ENCODE measurements at regions not wholly inside any gene's neighbourhood (a gene's known extent, or its start where the extent isn't known, plus 50 kb on each side); places are given as distances from the start of the nearest gene placed in this dataset.

- Histone ChIP-seq H3K4ac (ENCODE audit: low read depth, low read length) (no peak overlapping the region), H3K9me1 (ENCODE audit: insufficient read depth, low read length) (no peaks in the 10 kb centered on the region), H2BK5ac (ENCODE audit: low read depth, low read length, poor library complexity, severe bottlenecking) (no peak overlapping the region), H4K91ac (ENCODE audit: insufficient read depth, low read depth, low read length) (no peak overlapping the region), H3K14ac (replicated peaks; ENCODE audit: low read depth, low read length) (no peak overlapping the region), H2AFZ (replicated peaks; ENCODE audit: low read length, poor library complexity) (no peak overlapping the region), H3K9me3 (ENCODE audit: control insufficient read depth, insufficient read depth, low read length) (no peaks in the 10 kb centered on the region), H2AK5ac (ENCODE audit: low read depth, low read length) (no peak overlapping the region), H4K8ac (ENCODE audit: low read depth in 2 of 2, low read length in 2 of 2) (no peak overlapping the region), H3K4me1 (ENCODE audit: control insufficient read depth, insufficient read depth, low read length) (no peaks in the 10 kb centered on the region), H3K79me1 (ENCODE audit: low read depth in 1 of 2, low read length in 2 of 2) (no peaks in the 10 kb centered on the region), H2AK9ac (replicated peaks; ENCODE audit: low read depth, low read length, poor library complexity) (no peak overlapping the region), H3K27me3 (ENCODE audit: control insufficient read depth, insufficient read depth, low read length) (no peaks in the 10 kb centered on the region), H4K5ac (ENCODE audit: low read depth, low read length) (no peak overlapping the region), H4K20me1 (ENCODE audit: insufficient read depth, low read length) (no peaks in the 10 kb centered on the region), H3K9ac (ENCODE audit: low read depth, low read length) (no peak overlapping the region), H3K23ac (ENCODE audit: low read depth, low read length) (no peak overlapping the region), H3K27ac (ENCODE audit: insufficient read depth, low read length) (no peak overlapping the region), H3K18ac (ENCODE audit: low read depth, low read length) (no peak overlapping the region), H3K4me3 (ENCODE audit: insufficient read depth, low read depth, low read length) (no peak overlapping the region), H3K56ac (ENCODE audit: extremely low read depth, insufficient read depth, low read length) (no peak overlapping the region), H3K4me2 (ENCODE audit: low read depth, low read length) (no peak overlapping the region), H2BK20ac (ENCODE audit: low read depth, low read length) (peak overlapping the region; percentile 42; the same call in 1 of the 2 replicates), H2BK120ac (ENCODE audit: low read depth, low read length) (no peak overlapping the region), H3K36me3 (ENCODE audit: control insufficient read depth, insufficient read depth, low read length) (no peaks in the 10 kb centered on the region), H2BK15ac (ENCODE audit: low read depth, low read length) (no peak overlapping the region)
- ChIA-PET POLR2A (ENCODE audit: unreplicated experiment) (no interaction called here), CTCF (no interaction called here)
- intact Hi-C loops (cut with micrococcal nuclease), result no loop called here
- in situ Hi-C loops (cut with MboI; ENCODE audit: low sequenced_read_pairs), result no loop called here
- no TSS peak for BruUV-seq (replicated peaks)
- DNase-seq, result peak; percentile 47
- TF ChIP-seq CHD1 (IDR thresholded peaks at IDR 0.05; ENCODE audit: low read depth, low read length), result no peak
- TF ChIP-seq MAFK (IDR thresholded peaks at IDR 0.05; ENCODE audit: low read depth, low read length), result no peak
- WGBS, 2 experiments (ENCODE audit: extremely low coverage in 2 of 2, insufficient read length in 1 of 2), result no CpG with 5 or more reads among the region's 4 CpGs
- dilution Hi-C loops (cut with HindIII; ENCODE audit: low sequenced_read_pairs, unreplicated experiment), result no loop called here
- no peak for ATAC-seq (ENCODE audit: low read depth)
Measured at GRCh38 chr4:179145746-179146525, 1703.7 kb upstream of the AGA start.

Data from IMR-90 (cell line).